A549 (cell line): ENCODE measurements at regions not wholly inside any gene's neighbourhood (a gene's known extent, or its start where the extent isn't known, plus 50 kb on each side); places are given as distances from the start of the nearest gene placed in this dataset.

Source experiments
- ATAC-seq, 2 experiments: fragments of 200-7000 bp in 1 of 2; fragments of >200 bp in 1 of 2; cut with Nextera tagmentation in 1 of 2; cut with Tn5 transposase in 1 of 2; 3 replicates each; pipeline versions ENCODE4 v1.8.0 to v1.9.1; 2018 to 2020; ENCODE audit warnings: mild to moderate bottlenecking in 1 of 2, moderate library complexity in 1 of 2
- CTCF ChIA-PET: fragments of 300-600 bp; sonication (Branson Sonifier 250); formaldehyde crosslinking; extraction: SDS; loops from one replicate; lab custom pipeline; 2021; ENCODE audit warnings: antibody characterized with exemption, inconsistent platforms; lab: Yijun Ruan, JAX
- POLR2A ChIA-PET: fragments of 350-600 bp; formaldehyde crosslinking; extraction: SDS; loops from one replicate; lab custom pipeline; 2021; ENCODE audit warnings: antibody characterized with exemption, inconsistent platforms; lab: Yijun Ruan, JAX
- DNase-seq, 2 experiments: peaks; one replicate each; pipeline versions ENCODE4 v3.0.0 to v3.0.0-alpha.2; 2011 to 2016; ENCODE audit warnings: low read depth in 1 of 2, low spot score in 1 of 2
- FAIRE-seq: peaks from 2 replicates; lab custom pipeline; 2011; peaks lifted over from hg19 to GRCh38; lab: Jason Lieb, UNC
- H3K27ac ChIP-seq, 2 experiments: fragments of >200 bp; sonication (Bioruptor Twin); formaldehyde crosslinking; 3 replicates each; pipeline ENCODE4 v1.5.1; 2016 to 2017
- H3K4me1 ChIP-seq: fragments of >200 bp; sonication (Bioruptor Twin); formaldehyde crosslinking; 3 replicates; pipeline ENCODE4 v1.6.1; 2016
- H3K4me2 ChIP-seq: fragments of >200 bp; sonication (Bioruptor Twin); formaldehyde crosslinking; 3 replicates; pipeline ENCODE4 v1.6.1; 2016
- H3K4me3 ChIP-seq: fragments of >200 bp; sonication (Bioruptor Twin); formaldehyde crosslinking; 3 replicates; pipeline ENCODE4 v1.5.1; 2016
- H3K9me3 ChIP-seq: fragments of >200 bp; sonication (Bioruptor Twin); formaldehyde crosslinking; 3 replicates; pipeline ENCODE4 v1.6.1; 2016
- CBX2 ChIP-seq: fragments of 200-600 bp; sonication (generic); IDR thresholded peaks from 2 replicates; pipeline ENCODE4 v1.6.1; 2016; ENCODE audit warnings: low read depth, mild to moderate bottlenecking, borderline replicate concordance
- CBX8 ChIP-seq: fragments of 200-600 bp; sonication (generic); IDR thresholded peaks from 2 replicates; pipeline ENCODE4 v1.6.1; 2016
- CEBPB ChIP-seq, 2 experiments: fragments of >200 bp in 1 of 2; sonication (Bioruptor Twin) in 1 of 2; formaldehyde crosslinking in 1 of 2; IDR thresholded peaks; 2 replicates each; pipeline ENCODE4 v1.6.1; 2012 to 2016
- CHD2 ChIP-seq: fragments of 150-350 bp; IDR thresholded peaks from 2 replicates; pipeline ENCODE4 v1.6.1; 2014; ENCODE audit warnings: low read length; ENCODE audit not compliant: partially characterized antibody
- EHF ChIP-seq: fragments of 250-450 bp; sonication (Bioruptor Pico); IDR thresholded peaks from 2 replicates; pipeline ENCODE4 v1.5.0; 2020; ENCODE audit warnings: mild to moderate bottlenecking
- EHMT2 ChIP-seq: fragments of 200-600 bp; sonication (generic); IDR thresholded peaks from 2 replicates; pipeline ENCODE4 v1.6.1; 2016; ENCODE audit warnings: antibody characterized with exemption, low read depth, mild to moderate bottlenecking, moderate library complexity
- FOXS1 ChIP-seq: fragments of 250-450 bp; sonication (Bioruptor Pico); IDR thresholded peaks from 2 replicates; pipeline ENCODE4 v1.5.0; 2020; ENCODE audit warnings: mild to moderate bottlenecking, moderate library complexity
- HMGXB4 ChIP-seq: fragments of 250-450 bp; sonication (Bioruptor Pico); IDR thresholded peaks from 2 replicates; pipeline ENCODE4 v1.5.0; 2021; ENCODE audit warnings: mild to moderate bottlenecking, moderate library complexity, borderline replicate concordance
- HOXA7 ChIP-seq: fragments of 250-450 bp; sonication (Bioruptor Pico); IDR thresholded peaks from 2 replicates; pipeline ENCODE4 v1.5.0; 2020; ENCODE audit warnings: mild to moderate bottlenecking, moderate library complexity
- HOXB5 ChIP-seq: fragments of 250-450 bp; sonication (Bioruptor Pico); IDR thresholded peaks from 2 replicates; pipeline ENCODE4 v1.5.0; 2020; ENCODE audit warnings: mild to moderate bottlenecking, moderate library complexity
- JUN ChIP-seq, 2 experiments: fragments of >200 bp; sonication (Bioruptor Twin); formaldehyde crosslinking; IDR thresholded peaks; 2 replicates in 1 of 2; 3 replicates in 1 of 2; pipeline ENCODE4 v1.6.1; 2016 to 2017
- KDM1A ChIP-seq: fragments of 200-600 bp; sonication (generic); IDR thresholded peaks from 2 replicates; pipeline ENCODE4 v1.6.1; 2016; ENCODE audit warnings: low read depth, mild to moderate bottlenecking
- KDM5A ChIP-seq: fragments of 200-600 bp; sonication (generic); IDR thresholded peaks from 2 replicates; pipeline ENCODE4 v1.6.1; 2016; ENCODE audit warnings: antibody characterized with exemption, mild to moderate bottlenecking
- MAFK ChIP-seq: fragments of 450-650 bp; IDR thresholded peaks from 2 replicates; pipeline ENCODE4 v1.6.1; 2014; ENCODE audit not compliant: partially characterized antibody
- MAZ ChIP-seq: fragments of 150-350 bp; IDR thresholded peaks from 2 replicates; pipeline ENCODE4 v1.6.1; 2014; ENCODE audit warnings: antibody characterized with exemption, low read depth, low read length, borderline replicate concordance
- PHF8 ChIP-seq: fragments of 200-600 bp; sonication (generic); IDR thresholded peaks from 2 replicates; pipeline ENCODE4 v1.6.1; 2016; ENCODE audit warnings: low read depth, mild to moderate bottlenecking, antibody characterized with exemption, moderate library complexity, borderline replicate concordance
- POLR2A ChIP-seq: IDR thresholded peaks from 2 replicates; pipeline ENCODE4 v1.6.1; 2012; ENCODE audit warnings: mild to moderate bottlenecking, low read length
- RARB ChIP-seq: fragments of 250-450 bp; sonication (Bioruptor Pico); IDR thresholded peaks from 2 replicates; pipeline ENCODE4 v1.8.0; 2021; ENCODE audit warnings: mild to moderate bottlenecking, moderate library complexity
- RCOR1 ChIP-seq: fragments of 150-350 bp; IDR thresholded peaks from 2 replicates; pipeline ENCODE4 v1.6.1; 2014; ENCODE audit warnings: antibody characterized with exemption, low read length, low read depth
- REST ChIP-seq: fragments of 200-600 bp; sonication (generic); IDR thresholded peaks from 2 replicates; pipeline ENCODE4 v1.6.1; 2016; ENCODE audit warnings: antibody characterized with exemption, mild to moderate bottlenecking, moderate library complexity
- RFX5 ChIP-seq: fragments of 450-650 bp; IDR thresholded peaks from 2 replicates; pipeline ENCODE4 v1.7.1; 2014; ENCODE audit warnings: antibody characterized with exemption, mild to moderate bottlenecking, moderate library complexity
- SREBF2 ChIP-seq: fragments of 450-650 bp; IDR thresholded peaks from 2 replicates; pipeline ENCODE4 v1.6.1; 2014; ENCODE audit warnings: mild to moderate bottlenecking, moderate library complexity
- TFCP2L1 ChIP-seq: fragments of 250-450 bp; sonication (Bioruptor Pico); IDR thresholded peaks from 2 replicates; pipeline ENCODE4 v1.5.0; 2021; ENCODE audit warnings: mild to moderate bottlenecking
- ZC3H11A ChIP-seq: fragments of 450-650 bp; IDR thresholded peaks from 2 replicates; pipeline ENCODE4 v1.6.1; 2014; ENCODE audit warnings: antibody characterized with exemption, mild to moderate bottlenecking
- ZSCAN20 ChIP-seq: fragments of 250-450 bp; sonication (Bioruptor Pico); IDR thresholded peaks from 2 replicates; pipeline ENCODE4 v1.8.0; 2022; ENCODE audit warnings: mild to moderate bottlenecking, moderate library complexity
- WGBS: methylation state at CpG from one replicate; pipeline ENCODE4 v1.1.6; 2017; ENCODE audit errors: missing lambda C conversion rate; 5-methylcytosine and 5-hydroxymethylcytosine counted together
- TF ChIP-seq, protein P1 (sequence below): IDR thresholded peaks from 2 replicates; pipeline ENCODE4 v1.6.1; 2012; ENCODE audit warnings: low read depth, borderline replicate concordance
- TF ChIP-seq, protein P2 (sequence below): fragments of 450-650 bp; IDR thresholded peaks from 2 replicates; pipeline ENCODE4 v1.6.1; 2014; ENCODE audit warnings: antibody characterized with exemption
- TF ChIP-seq, protein P3 (sequence below): IDR thresholded peaks from 2 replicates; pipeline ENCODE4 v1.6.1; 2012
- TF ChIP-seq, protein P4 (sequence below): IDR thresholded peaks from 2 replicates; pipeline ENCODE4 v1.6.1; 2012

DNA sequence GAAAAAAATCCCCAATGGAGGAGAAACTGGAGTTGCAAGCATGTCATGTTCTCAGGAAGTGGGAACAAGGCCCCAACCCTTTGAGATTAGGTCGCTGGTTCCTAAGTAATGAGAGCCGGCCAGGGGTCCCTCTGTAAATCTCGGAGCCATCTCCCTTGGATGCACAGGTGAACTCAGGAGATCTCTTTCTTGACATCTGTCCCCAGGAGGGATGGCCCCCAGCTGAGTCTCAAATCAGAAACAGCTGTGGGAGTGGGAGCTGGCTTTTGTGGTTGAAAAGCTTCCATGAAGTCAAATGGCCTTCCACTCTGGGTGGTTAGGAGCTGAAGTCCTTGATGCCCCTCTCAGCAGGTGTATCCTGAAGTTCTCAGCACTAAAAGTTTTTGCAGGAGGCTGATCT is 257.1 kb downstream of the BMP7 start:
- Histone ChIP-seq H3K4me3 (no peak overlapping the region), H3K4me2 (no peak overlapping the region), H3K27ac (0 out of 6 replicates have a peak overlapping the region, but pooled peaks of 1 of the 2 experiments have one; percentile 22), H3K4me1 (peaks cover 30% of the 10 kb centered on the region), H3K9me3 (no peaks in the 10 kb centered on the region)
- ChIA-PET CTCF (interaction anchor here (1.2 to 3.4 kb wide), 3 partner anchors 13 to 379 kb away, joined by 3 to 15 read pairs (median 3); no protein-coding TSS in a partner anchor), POLR2A (no interaction called here)
- no peak for FAIRE-seq
- 81% methylated on average over 3 of the region's 3 CpGs for WGBS
- TF ChIP-seq, protein P1, sequence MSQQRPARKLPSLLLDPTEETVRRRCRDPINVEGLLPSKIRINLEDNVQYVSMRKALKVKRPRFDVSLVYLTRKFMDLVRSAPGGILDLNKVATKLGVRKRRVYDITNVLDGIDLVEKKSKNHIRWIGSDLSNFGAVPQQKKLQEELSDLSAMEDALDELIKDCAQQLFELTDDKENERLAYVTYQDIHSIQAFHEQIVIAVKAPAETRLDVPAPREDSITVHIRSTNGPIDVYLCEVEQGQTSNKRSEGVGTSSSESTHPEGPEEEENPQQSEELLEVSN, result no peak
- no peak for TF ChIP-seq POLR2A
- no peak for TF ChIP-seq HOXB5 (CRISPR knock-in tag)
- TF ChIP-seq, protein P2, sequence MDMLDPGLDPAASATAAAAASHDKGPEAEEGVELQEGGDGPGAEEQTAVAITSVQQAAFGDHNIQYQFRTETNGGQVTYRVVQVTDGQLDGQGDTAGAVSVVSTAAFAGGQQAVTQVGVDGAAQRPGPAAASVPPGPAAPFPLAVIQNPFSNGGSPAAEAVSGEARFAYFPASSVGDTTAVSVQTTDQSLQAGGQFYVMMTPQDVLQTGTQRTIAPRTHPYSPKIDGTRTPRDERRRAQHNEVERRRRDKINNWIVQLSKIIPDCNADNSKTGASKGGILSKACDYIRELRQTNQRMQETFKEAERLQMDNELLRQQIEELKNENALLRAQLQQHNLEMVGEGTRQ, result no peak
- TF ChIP-seq KDM5A, result no peak
- TF ChIP-seq EHMT2, result no peak
- no peak for TF ChIP-seq EHF (CRISPR knock-in tag)
- no peak for TF ChIP-seq RCOR1
- no peak for TF ChIP-seq JUN (IDR thresholded peaks at IDR 0.05)
- no peak for TF ChIP-seq ZC3H11A
- no peak for TF ChIP-seq CBX2
- no peak for TF ChIP-seq MAZ
- TF ChIP-seq PHF8, result no peak
- TF ChIP-seq RFX5, result no peak
- TF ChIP-seq HMGXB4 (CRISPR knock-in tag), result no peak
- TF ChIP-seq, protein P3, sequence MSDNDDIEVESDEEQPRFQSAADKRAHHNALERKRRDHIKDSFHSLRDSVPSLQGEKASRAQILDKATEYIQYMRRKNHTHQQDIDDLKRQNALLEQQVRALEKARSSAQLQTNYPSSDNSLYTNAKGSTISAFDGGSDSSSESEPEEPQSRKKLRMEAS, result no peak
- no peak for TF ChIP-seq CBX8
- TF ChIP-seq SREBF2, result no peak
- TF ChIP-seq FOXS1, result no peak
- TF ChIP-seq HOXA7 (CRISPR knock-in tag), result no peak
- ATAC-seq, result no peak
- no peak for DNase-seq

GRCh38 chr20:57009775-57010174 is 256.7 kb downstream of the BMP7 start:
- no peaks in the 10 kb centered on the region for H3K9me3 ChIP-seq
- 94% methylated on average over 7 of the region's 7 CpGs for WGBS
- DNase-seq (no peak), ATAC-seq (no peak), FAIRE-seq (no peak)
- ChIA-PET POLR2A (no interaction called here), CTCF (interaction anchor here (1.2 to 3.4 kb wide), 3 partner anchors 13 to 380 kb away, joined by 3 to 15 read pairs (median 3); no protein-coding TSS in a partner anchor)
- no peak overlapping the region; a peak in 1 of 6 replicates for H3K27ac ChIP-seq
- H3K4me3 ChIP-seq, result no peak overlapping the region
- no peak overlapping the region for H3K4me2 ChIP-seq
- H3K4me1 ChIP-seq, result peaks cover 30% of the 10 kb centered on the region
- TF ChIP-seq REST (no peak), CEBPB (IDR thresholded peaks at IDR 0.05) (no peak), POLR2A (no peak), TFCP2L1 (CRISPR knock-in tag) (no peak), EHMT2 (no peak), ZSCAN20 (no peak), KDM1A (no peak), RARB (CRISPR knock-in tag) (no peak), RFX5 (no peak), MAFK (no peak), ZC3H11A (no peak), HMGXB4 (CRISPR knock-in tag) (no peak), CHD2 (no peak)
- TF ChIP-seq, protein P3, result no peak
- TF ChIP-seq, protein P4, sequence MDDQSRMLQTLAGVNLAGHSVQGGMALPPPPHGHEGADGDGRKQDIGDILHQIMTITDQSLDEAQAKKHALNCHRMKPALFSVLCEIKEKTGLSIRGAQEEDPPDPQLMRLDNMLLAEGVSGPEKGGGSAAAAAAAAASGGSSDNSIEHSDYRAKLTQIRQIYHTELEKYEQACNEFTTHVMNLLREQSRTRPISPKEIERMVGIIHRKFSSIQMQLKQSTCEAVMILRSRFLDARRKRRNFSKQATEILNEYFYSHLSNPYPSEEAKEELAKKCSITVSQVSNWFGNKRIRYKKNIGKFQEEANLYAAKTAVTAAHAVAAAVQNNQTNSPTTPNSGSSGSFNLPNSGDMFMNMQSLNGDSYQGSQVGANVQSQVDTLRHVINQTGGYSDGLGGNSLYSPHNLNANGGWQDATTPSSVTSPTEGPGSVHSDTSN, result no peak
